Neural crest cell (in vitro differentiated cells): ENCODE measurements at regions not wholly inside any gene's neighbourhood (a gene's known extent, or its start where the extent isn't known, plus 50 kb on each side); places are given as distances from the start of the nearest gene placed in this dataset.

Experiments used
- DNase-seq: peaks from one replicate; pipeline ENCODE4 v3.0.0; 2021; ENCODE audit warnings: low read depth, mixed read lengths, low spot score
- H3K27ac Mint-ChIP-seq: one replicate; pipeline ENCODE4 v1.8.0; 2021; ENCODE audit warnings: mild to moderate bottlenecking, mixed read lengths; ENCODE audit not compliant: unreplicated experiment
- H3K27me3 Mint-ChIP-seq: 2 replicates; pipeline ENCODE4 v1.8.0; 2021; ENCODE audit warnings: low read depth, mild to moderate bottlenecking, mixed read lengths
- H3K36me3 Mint-ChIP-seq: 2 replicates; pipeline ENCODE4 v1.8.0; 2021; ENCODE audit warnings: low read depth, mild to moderate bottlenecking, mixed read lengths
- H3K4me1 Mint-ChIP-seq: 2 replicates; pipeline ENCODE4 v1.8.0; 2021; ENCODE audit warnings: mixed read lengths
- H3K4me3 Mint-ChIP-seq: one replicate; pipeline ENCODE4 v1.8.0; 2021; ENCODE audit warnings: mild to moderate bottlenecking, mixed read lengths
- H3K9me3 Mint-ChIP-seq: 2 replicates; pipeline ENCODE4 v1.8.0; 2021; ENCODE audit warnings: mixed read lengths
- CTCF ChIP-seq: fragments of 200-600 bp; sonication (generic); conservative IDR thresholded peaks from 2 replicates; pipeline ENCODE4 v1.5.0; 2021; ENCODE audit warnings: antibody characterized with exemption, mild to moderate bottlenecking

GRCh38 chr13:74074723-74075122, 59.5 kb downstream of the KLF12 start:
- no peak overlapping the region for H3K27ac Mint-ChIP-seq

GRCh38 chr13:74073274-74073673, 60.9 kb downstream of the KLF12 start:
- no peak overlapping the region for H3K27ac Mint-ChIP-seq

More at GRCh38 chr13:74074723-74075122, 59.5 kb downstream of the KLF12 start:
- Mint-ChIP-seq H3K4me3 (no peak overlapping the region), H3K9me3 (peaks cover 9% of the 10 kb centered on the region), H3K27me3 (no peaks in the 10 kb centered on the region), H3K4me1 (peaks cover 44% of the 10 kb centered on the region), H3K36me3 (peaks cover 18% of the 10 kb centered on the region)
- no peak for TF ChIP-seq CTCF
- DNase-seq, result no peak

GRCh38 chr13:74070513-74070912, 63.7 kb downstream of the KLF12 start:
- no peak for TF ChIP-seq CTCF
- Mint-ChIP-seq H3K27me3 (no peaks in the 10 kb centered on the region), H3K4me3 (no peak overlapping the region), H3K27ac (no peak overlapping the region), H3K9me3 (peaks cover 9% of the 10 kb centered on the region), H3K4me1 (peaks cover 37% of the 10 kb centered on the region), H3K36me3 (peaks cover 13% of the 10 kb centered on the region)
- no peak for DNase-seq

More at GRCh38 chr13:74073274-74073673, 60.9 kb downstream of the KLF12 start:
- no peak overlapping the region for H3K4me3 Mint-ChIP-seq
- H3K36me3 Mint-ChIP-seq, result peaks cover 13% of the 10 kb centered on the region
- peaks cover 49% of the 10 kb centered on the region for H3K4me1 Mint-ChIP-seq
- no peaks in the 10 kb centered on the region for H3K27me3 Mint-ChIP-seq
- H3K9me3 Mint-ChIP-seq, result peaks cover 9% of the 10 kb centered on the region
- no peak for DNase-seq
- no peak for TF ChIP-seq CTCF

- no peak for TF ChIP-seq CTCF
- no peak overlapping the region for H3K4me3 Mint-ChIP-seq
- H3K36me3 Mint-ChIP-seq, result peaks cover 13% of the 10 kb centered on the region
- peaks cover 9% of the 10 kb centered on the region for H3K9me3 Mint-ChIP-seq
- no peaks in the 10 kb centered on the region for H3K27me3 Mint-ChIP-seq
- no peak overlapping the region for H3K27ac Mint-ChIP-seq
- peaks cover 34% of the 10 kb centered on the region for H3K4me1 Mint-ChIP-seq
- DNase-seq, result no peak
Measured at GRCh38 chr13:74070065-74070464, 64.1 kb downstream of the KLF12 start.

GRCh38 chr13:74068471-74068870, 65.7 kb downstream of the KLF12 start:
- Mint-ChIP-seq H3K4me3 (no peak overlapping the region), H3K27ac (no peak overlapping the region), H3K4me1 (peaks cover 18% of the 10 kb centered on the region)

More at GRCh38 chr13:74068471-74068870, 65.7 kb downstream of the KLF12 start:
- no peaks in the 10 kb centered on the region for H3K27me3 Mint-ChIP-seq
- peaks cover 9% of the 10 kb centered on the region for H3K9me3 Mint-ChIP-seq
- no peak for DNase-seq
- no peak for TF ChIP-seq CTCF
- H3K36me3 Mint-ChIP-seq, result peaks cover 13% of the 10 kb centered on the region
